HepG2 (cell line): ENCODE measurements at regions not wholly inside any gene's neighbourhood (a gene's known extent, or its start where the extent isn't known, plus 50 kb on each side); places are given as distances from the start of the nearest gene placed in this dataset.

ENCODE experiments used
- ATAC-seq: fragments of 200-7000 bp; cut with Tn5 transposase; 3 replicates; pipeline ENCODE4 v1.9.1; 2020; ENCODE audit warnings: mild to moderate bottlenecking, moderate library complexity
- BruUV-seq: library from RNA; stranded (reverse); fragments of 400-500 nt; replicated peaks from 2 replicates; lab custom pipeline; 2021; lab: Mats Ljungman, UMichigan
- CTCF ChIA-PET: fragments of 300-600 bp; formaldehyde crosslinking; extraction: SDS; loops from one replicate; lab custom pipeline; 2021; ENCODE audit warnings: low total read pairs, inconsistent platforms, low intra/inter-chr PET ratio; lab: Yijun Ruan, JAX
- POLR2A ChIA-PET: fragments of 350-600 bp; sonication (Branson Sonifier 250); formaldehyde crosslinking; loops from one replicate; lab custom pipeline; 2020; ENCODE audit warnings: antibody characterized with exemption, inconsistent platforms; lab: Yijun Ruan, JAX
- DNase-seq: peaks from one replicate; pipeline ENCODE4 v3.0.0-alpha.2; 2015; ENCODE audit warnings: low spot score
- FAIRE-seq: peaks from 3 replicates; lab custom pipeline; 2011; peaks lifted over from hg19 to GRCh38; lab: Jason Lieb, UNC
- H2AFZ ChIP-seq: one replicate; pipeline ENCODE4 v1.6.1; 2011; ENCODE audit warnings: low read length, inconsistent platforms
- H3K27ac ChIP-seq: fragments of 300-600 bp; 3 replicates; pipeline ENCODE4 v1.8.0; 2011; ENCODE audit warnings: mixed run types, mild to moderate bottlenecking, mixed read lengths, low read length, inconsistent platforms; ENCODE audit not compliant: insufficient read depth; ENCODE audit errors: extremely low read length
- H3K27me3 ChIP-seq, 2 experiments: fragments of 200-600 bp in 1 of 2; 2 replicates in 1 of 2; 3 replicates in 1 of 2; pipeline versions ENCODE4 v1.6.0 to v1.8.0; 2011; ENCODE audit warnings: low read length in 2 of 2, mild to moderate bottlenecking in 2 of 2, moderate library complexity in 2 of 2, inconsistent platforms in 1 of 2; ENCODE audit not compliant: insufficient read depth in 2 of 2, control insufficient read depth in 1 of 2
- H3K36me3 ChIP-seq, 2 experiments: fragments of 200-600 bp in 1 of 2; replicated peaks in 1 of 2; 2 replicates in 1 of 2; 3 replicates in 1 of 2; pipeline versions ENCODE4 v1.5.1 to v1.8.0; 2011; ENCODE audit warnings: low read length in 2 of 2, inconsistent platforms in 1 of 2; ENCODE audit not compliant: insufficient read depth in 2 of 2, control insufficient read depth in 1 of 2
- H3K4me1 ChIP-seq: 2 replicates; pipeline ENCODE4 v1.5.1; 2012; ENCODE audit warnings: low read length, inconsistent platforms; ENCODE audit not compliant: insufficient read depth
- H3K4me2 ChIP-seq: 2 replicates; pipeline ENCODE4 v1.6.0; 2011; ENCODE audit warnings: low read depth, low read length, inconsistent platforms
- H3K4me3 ChIP-seq, 3 experiments: fragments of 200-600 bp in 1 of 3; sonication (generic), shearing (Covaris generic) in 1 of 3; replicated peaks in 1 of 3; 2 replicates each; pipeline ENCODE4 v1.5.1; 2011 to 2016; ENCODE audit warnings: low read length in 3 of 3, inconsistent platforms in 2 of 3, low read depth in 2 of 3, mild to moderate bottlenecking in 2 of 3, control low read depth in 1 of 3, mixed read lengths in 1 of 3; ENCODE audit not compliant: insufficient read depth in 1 of 3
- H3K79me2 ChIP-seq: one replicate; pipeline ENCODE4 v1.6.1; 2011; ENCODE audit warnings: low read length, inconsistent platforms; ENCODE audit not compliant: insufficient read depth
- H3K9ac ChIP-seq: 2 replicates; pipeline ENCODE4 v1.6.0; 2011; ENCODE audit warnings: mild to moderate bottlenecking, low read depth, low read length, inconsistent platforms; ENCODE audit not compliant: insufficient read depth
- H3K9me3 ChIP-seq: 2 replicates; pipeline ENCODE4 v1.5.1; 2012; ENCODE audit warnings: mild to moderate bottlenecking, low read length
- H4K20me1 ChIP-seq: 2 replicates; pipeline ENCODE4 v1.6.0; 2011; ENCODE audit warnings: inconsistent platforms, mild to moderate bottlenecking, low read length, moderate library complexity; ENCODE audit not compliant: insufficient read depth
- AKAP8 ChIP-seq: sonication (generic); formaldehyde crosslinking; IDR thresholded peaks from 2 replicates; pipeline ENCODE4 v1.5.1; 2020; ENCODE audit warnings: mild to moderate bottlenecking, missing genetic modification reagents
- CBX1 ChIP-seq: IDR thresholded peaks from one replicate; pipeline ENCODE4 v1.6.1; 2016; ENCODE audit warnings: antibody characterized with exemption, low read depth
- CHD4 ChIP-seq: fragments of 200-600 bp; sonication (generic); IDR thresholded peaks from 2 replicates; pipeline ENCODE4 v1.7.0; 2017; ENCODE audit warnings: mild to moderate bottlenecking, low read length, borderline replicate concordance
- FOXK1 ChIP-seq: sonication (generic); formaldehyde crosslinking; IDR thresholded peaks from 2 replicates; pipeline ENCODE4 v1.4.0; 2020; ENCODE audit warnings: low read depth, missing genetic modification reagents, borderline replicate concordance
- KDM2A ChIP-seq: sonication (generic); formaldehyde crosslinking; IDR thresholded peaks from 2 replicates; pipeline ENCODE4 v1.4.0; 2020; ENCODE audit warnings: low read depth, missing genetic modification reagents, borderline replicate concordance
- NFYC ChIP-seq: IDR thresholded peaks from 2 replicates; pipeline ENCODE4 v1.6.1; 2016; ENCODE audit warnings: missing genetic modification reagents, missing compliant biosample characterization
- PLRG1 ChIP-seq: fragments of 450-650 bp; conservative IDR thresholded peaks from 2 replicates; pipeline ENCODE4 v1.6.1; 2016
- THAP7 ChIP-seq: sonication (generic); formaldehyde crosslinking; IDR thresholded peaks from 2 replicates; pipeline ENCODE4 v1.8.1; 2023; ENCODE audit warnings: mild to moderate bottlenecking, missing genetic modification reagents
- YEATS2 ChIP-seq: sonication (generic); formaldehyde crosslinking; IDR thresholded peaks from 2 replicates; pipeline ENCODE4 v1.4.0; 2020; ENCODE audit warnings: missing genetic modification reagents, borderline replicate concordance
- ZMYM3 ChIP-seq: sonication (generic); formaldehyde crosslinking; IDR thresholded peaks from 2 replicates; pipeline ENCODE4 v1.5.1; 2020; ENCODE audit warnings: mild to moderate bottlenecking, missing genetic modification reagents
- ZNF232 ChIP-seq: sonication (generic); formaldehyde crosslinking; IDR thresholded peaks from 2 replicates; pipeline ENCODE4 v1.4.0; 2020; ENCODE audit warnings: missing genetic modification reagents, borderline replicate concordance
- ZNF234 ChIP-seq: sonication (generic); formaldehyde crosslinking; conservative IDR thresholded peaks from 2 replicates; pipeline ENCODE4 v1.5.1; 2020; ENCODE audit warnings: mild to moderate bottlenecking, missing genetic modification reagents
- ZNF34 ChIP-seq: sonication (generic); formaldehyde crosslinking; IDR thresholded peaks from 2 replicates; pipeline ENCODE4 v1.4.0; 2020; ENCODE audit warnings: mild to moderate bottlenecking, missing genetic modification reagents, borderline replicate concordance
- ZNF550 ChIP-seq: sonication (generic); formaldehyde crosslinking; IDR thresholded peaks from 2 replicates; pipeline ENCODE4 v1.4.0; 2020; ENCODE audit warnings: mild to moderate bottlenecking, missing genetic modification reagents, borderline replicate concordance
- ZNF770 ChIP-seq: sonication (generic); formaldehyde crosslinking; IDR thresholded peaks from 2 replicates; pipeline ENCODE4 v1.5.0; 2020; ENCODE audit warnings: mild to moderate bottlenecking, missing genetic modification reagents
- ZSCAN25 ChIP-seq: sonication (generic); formaldehyde crosslinking; IDR thresholded peaks from 2 replicates; pipeline ENCODE4 v1.8.0; 2022; ENCODE audit warnings: mild to moderate bottlenecking, missing genetic modification reagents
- WGBS: methylation state at CpG from one replicate; pipeline ENCODE4 v1.1.6; 2017; ENCODE audit warnings: low lambda C conversion rate; 5-methylcytosine and 5-hydroxymethylcytosine counted together
- in situ Hi-C: cut with HindIII; loops from 2 replicates; pipeline ENCODE4 v1.10.0; 2017; ENCODE audit warnings: low pct_unique_long_range_greater_than_20kb; ENCODE audit not compliant: extremely low pct_ligation_motif_present
- intact Hi-C: fragments of 100-400 bp; cut with micrococcal nuclease; formaldehyde crosslinking; loops from one replicate; pipeline ENCODE4 v1.10.0; 2022; ENCODE audit not compliant: unreplicated experiment

- H3K4me3 ChIP-seq = no peak overlapping the region
- no TSS peak for BruUV-seq
- no peak for DNase-seq
- CTCF ChIA-PET = no interaction called here
- no peak for ATAC-seq
- H3K79me2 ChIP-seq = no peaks in the 10 kb centered on the region
- no peak overlapping the region for H3K4me2 ChIP-seq
- H3K27me3 ChIP-seq = no peaks in the 10 kb centered on the region
- H3K27ac ChIP-seq = no peak overlapping the region
- H3K4me1 ChIP-seq = no peaks in the 10 kb centered on the region
- intact Hi-C loops (no loop called here), in situ Hi-C loops (no loop called here)
- H3K9ac ChIP-seq = no peak overlapping the region
- no peak for FAIRE-seq
- POLR2A ChIA-PET = no interaction called here
- H3K9me3 ChIP-seq = no peaks in the 10 kb centered on the region
- H3K36me3 ChIP-seq = no peaks in the 10 kb centered on the region
- H4K20me1 ChIP-seq = no peaks in the 10 kb centered on the region
- TF ChIP-seq NFYC (no peak), PLRG1 (no peak), AKAP8 (CRISPR knock-in tag) (no peak), YEATS2 (no peak), KDM2A (CRISPR knock-in tag) (no peak), FOXK1 (no peak), ZNF232 (no peak), CHD4 (no peak), ZNF234 (CRISPR knock-in tag) (no peak), ZMYM3 (CRISPR knock-in tag) (no peak), THAP7 (CRISPR knock-in tag) (no peak), CBX1 (no peak), ZNF34 (CRISPR knock-in tag) (no peak), ZSCAN25 (no peak), ZNF550 (no peak), ZNF770 (no peak)
- no peak overlapping the region for H2AFZ ChIP-seq
- WGBS = no CpG with 5 or more reads among the region's 2 CpGs
Measured at GRCh38 chrY:9003739-9004138, 333.5 kb upstream of the TSPY4 start.
